ENCODE measurements at regions not wholly inside any gene's neighbourhood (a gene's known extent, or its start where the extent isn't known, plus 50 kb on each side); places are given as distances from the start of the nearest gene placed in this dataset.

DNA sequence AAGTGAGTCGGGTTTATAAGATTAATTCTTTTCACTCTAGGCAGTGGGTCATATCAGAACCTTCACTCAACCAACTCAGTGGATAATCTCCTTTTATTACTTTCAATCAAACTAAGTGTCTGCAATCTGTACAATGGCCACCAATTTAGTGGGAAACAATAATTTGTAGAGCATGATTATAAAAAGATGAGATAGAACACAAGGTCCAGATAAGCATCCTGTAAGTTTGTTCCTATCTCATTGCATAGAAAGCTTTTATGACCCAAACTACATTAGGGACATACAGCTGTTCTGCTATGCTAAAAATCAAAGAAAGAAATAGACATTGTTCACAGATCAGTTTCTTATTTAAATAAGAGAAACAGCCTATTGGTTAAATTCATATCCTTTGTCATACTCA is 341.4 kb upstream of the PSMD7 start:
- Histone ChIP-seq H3K27ac (ENCODE audit: insufficient read depth, low read length) (no peak overlapping the region), H4K20me1 (ENCODE audit: control insufficient read depth, extremely low read depth, insufficient read depth, low read length) (no peaks in the 10 kb centered on the region), H3K4me3 (replicated peaks in 1 of 4; ENCODE audit: control extremely low read depth in 1 of 4, insufficient read depth in 1 of 4, low read depth in 3 of 4, low read length in 4 of 4) (no peak overlapping the region), H3K27me3 (ENCODE audit: control insufficient read depth, insufficient read depth, low read length) (no peaks in the 10 kb centered on the region), H3K4me1 (ENCODE audit: control insufficient read depth, extremely low read depth, insufficient read depth, low read length) (no peaks in the 10 kb centered on the region), H3K36me3 (ENCODE audit: control insufficient read depth, insufficient read depth, low read length) (no peaks in the 10 kb centered on the region), H3K9ac (ENCODE audit: insufficient read depth, low read length) (no peak overlapping the region), H3K4me2 (ENCODE audit: extremely low read depth, insufficient read depth, low read length) (no peak overlapping the region), H3K9me3 (ENCODE audit: control insufficient read depth, insufficient read depth, low read depth, low read length) (no peaks in the 10 kb centered on the region), H2AFZ (ENCODE audit: low read length) (no peak overlapping the region), H3K79me2 (ENCODE audit: control insufficient read depth, insufficient read depth, low read length) (no peaks in the 10 kb centered on the region)
- no peak for DNase-seq (ENCODE audit: low read depth in 2 of 2)
- TF ChIP-seq EZH2 (IDR thresholded peaks at IDR 0.05; ENCODE audit: low read length, missing control alignments): no peak
- TF ChIP-seq, protein P1, sequence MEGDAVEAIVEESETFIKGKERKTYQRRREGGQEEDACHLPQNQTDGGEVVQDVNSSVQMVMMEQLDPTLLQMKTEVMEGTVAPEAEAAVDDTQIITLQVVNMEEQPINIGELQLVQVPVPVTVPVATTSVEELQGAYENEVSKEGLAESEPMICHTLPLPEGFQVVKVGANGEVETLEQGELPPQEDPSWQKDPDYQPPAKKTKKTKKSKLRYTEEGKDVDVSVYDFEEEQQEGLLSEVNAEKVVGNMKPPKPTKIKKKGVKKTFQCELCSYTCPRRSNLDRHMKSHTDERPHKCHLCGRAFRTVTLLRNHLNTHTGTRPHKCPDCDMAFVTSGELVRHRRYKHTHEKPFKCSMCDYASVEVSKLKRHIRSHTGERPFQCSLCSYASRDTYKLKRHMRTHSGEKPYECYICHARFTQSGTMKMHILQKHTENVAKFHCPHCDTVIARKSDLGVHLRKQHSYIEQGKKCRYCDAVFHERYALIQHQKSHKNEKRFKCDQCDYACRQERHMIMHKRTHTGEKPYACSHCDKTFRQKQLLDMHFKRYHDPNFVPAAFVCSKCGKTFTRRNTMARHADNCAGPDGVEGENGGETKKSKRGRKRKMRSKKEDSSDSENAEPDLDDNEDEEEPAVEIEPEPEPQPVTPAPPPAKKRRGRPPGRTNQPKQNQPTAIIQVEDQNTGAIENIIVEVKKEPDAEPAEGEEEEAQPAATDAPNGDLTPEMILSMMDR (conservative IDR thresholded peaks at IDR 0.05 in 1 of 2, IDR thresholded peaks at IDR 0.05 in 1 of 2; ENCODE audit: low read depth in 1 of 2, low read length in 2 of 2): no peak

DNA sequence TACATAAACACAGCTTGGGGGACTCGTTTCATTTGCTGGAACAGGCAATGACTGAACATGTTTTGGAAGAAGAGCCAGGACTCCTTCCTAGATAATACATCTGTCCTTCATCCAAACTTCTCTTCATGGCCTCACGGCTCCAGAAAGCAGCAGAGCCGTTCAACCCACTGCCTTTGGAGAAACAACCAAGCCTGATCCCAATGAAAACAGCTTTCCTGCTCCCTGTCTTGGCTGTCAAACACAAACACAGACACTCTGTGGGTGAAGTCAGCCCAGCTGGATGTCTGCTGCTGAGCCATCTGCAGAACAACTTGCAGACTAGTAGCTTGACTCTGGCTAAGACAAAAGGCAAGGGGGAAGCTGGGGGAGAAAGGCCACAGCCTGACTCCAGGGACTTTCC is 345.1 kb upstream of the PSMD7 start:
- H3K4me2 ChIP-seq (ENCODE audit: extremely low read depth, insufficient read depth, low read length): no peak overlapping the region
- H3K36me3 ChIP-seq (ENCODE audit: control insufficient read depth, insufficient read depth, low read length): no peaks in the 10 kb centered on the region
- no peak overlapping the region for H2AFZ ChIP-seq (ENCODE audit: low read length)
- H4K20me1 ChIP-seq (ENCODE audit: control insufficient read depth, extremely low read depth, insufficient read depth, low read length): no peaks in the 10 kb centered on the region
- H3K4me3 ChIP-seq (replicated peaks in 1 of 4; ENCODE audit: control extremely low read depth in 1 of 4, insufficient read depth in 1 of 4, low read depth in 3 of 4, low read length in 4 of 4): no peak overlapping the region
- no peak for TF ChIP-seq EZH2 (IDR thresholded peaks at IDR 0.05; ENCODE audit: low read length, missing control alignments)
- TF ChIP-seq, protein P1 (conservative IDR thresholded peaks at IDR 0.05 in 1 of 2, IDR thresholded peaks at IDR 0.05 in 1 of 2; ENCODE audit: low read depth in 1 of 2, low read length in 2 of 2): no peak
- H3K4me1 ChIP-seq (ENCODE audit: control insufficient read depth, extremely low read depth, insufficient read depth, low read length): peaks cover 7% of the 10 kb centered on the region
- H3K79me2 ChIP-seq (ENCODE audit: control insufficient read depth, insufficient read depth, low read length): no peaks in the 10 kb centered on the region
- H3K9me3 ChIP-seq (ENCODE audit: control insufficient read depth, insufficient read depth, low read depth, low read length): no peaks in the 10 kb centered on the region
- DNase-seq (ENCODE audit: low read depth in 2 of 2): peak in 1 of 2 donors; percentile 80
- H3K9ac ChIP-seq (ENCODE audit: insufficient read depth, low read length): no peak overlapping the region
- H3K27ac ChIP-seq (ENCODE audit: insufficient read depth, low read length): no peak overlapping the region
- no peaks in the 10 kb centered on the region for H3K27me3 ChIP-seq (ENCODE audit: control insufficient read depth, insufficient read depth, low read length)

DNA sequence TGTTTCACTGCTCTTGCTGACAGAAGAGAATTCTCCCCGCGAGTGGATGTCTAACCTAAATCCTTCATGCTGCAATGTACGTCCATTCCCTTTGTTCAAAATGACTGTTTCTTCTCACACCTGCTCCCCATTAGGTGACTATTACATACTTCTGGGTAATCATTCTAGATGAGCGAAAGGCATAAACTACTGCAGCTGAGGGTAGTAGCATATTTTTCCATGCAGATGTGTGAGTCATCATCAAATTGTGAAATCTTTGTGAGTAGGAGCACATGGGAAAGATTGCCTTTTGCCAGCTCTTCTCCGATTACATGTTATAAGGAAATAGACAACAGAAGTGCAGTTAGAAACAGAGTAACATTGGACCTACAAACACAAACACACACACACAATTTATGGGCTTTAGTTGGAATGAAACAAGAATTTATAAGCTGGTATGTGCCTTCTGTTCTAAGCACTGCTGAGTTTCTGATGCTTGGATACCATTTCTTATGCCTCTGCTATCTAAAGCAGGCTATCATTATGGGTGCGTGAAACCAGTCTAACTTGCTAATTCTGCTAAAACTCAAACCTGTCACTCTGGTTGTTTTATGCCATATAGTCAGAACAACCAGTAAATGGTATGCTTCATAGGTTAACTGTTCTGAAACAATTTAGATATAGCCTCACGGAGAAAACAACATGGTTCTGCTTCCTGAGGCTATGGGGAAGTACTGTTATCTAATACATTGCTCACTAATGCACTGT is 346.9 kb upstream of the PSMD7 start:
- no peak overlapping the region for H2AFZ ChIP-seq (ENCODE audit: low read length)
- H3K4me3 ChIP-seq (replicated peaks in 1 of 4; ENCODE audit: control extremely low read depth in 1 of 4, insufficient read depth in 1 of 4, low read depth in 3 of 4, low read length in 4 of 4): peak overlapping the region in 1 of 4 experiments; percentile 20
- peaks cover 7% of the 10 kb centered on the region for H3K4me1 ChIP-seq (ENCODE audit: control insufficient read depth, extremely low read depth, insufficient read depth, low read length)
- H3K79me2 ChIP-seq (ENCODE audit: control insufficient read depth, insufficient read depth, low read length): no peaks in the 10 kb centered on the region
- no peaks in the 10 kb centered on the region for H3K9me3 ChIP-seq (ENCODE audit: control insufficient read depth, insufficient read depth, low read depth, low read length)
- H3K36me3 ChIP-seq (ENCODE audit: control insufficient read depth, insufficient read depth, low read length): no peaks in the 10 kb centered on the region
- no peaks in the 10 kb centered on the region for H4K20me1 ChIP-seq (ENCODE audit: control insufficient read depth, extremely low read depth, insufficient read depth, low read length)
- H3K27ac ChIP-seq (ENCODE audit: insufficient read depth, low read length): no peak overlapping the region
- no peaks in the 10 kb centered on the region for H3K27me3 ChIP-seq (ENCODE audit: control insufficient read depth, insufficient read depth, low read length)
- TF ChIP-seq EZH2 (IDR thresholded peaks at IDR 0.05; ENCODE audit: low read length, missing control alignments): no peak
- TF ChIP-seq, protein P1 (conservative IDR thresholded peaks at IDR 0.05 in 1 of 2, IDR thresholded peaks at IDR 0.05 in 1 of 2; ENCODE audit: low read depth in 1 of 2, low read length in 2 of 2): no peak
- DNase-seq (ENCODE audit: low read depth in 2 of 2): peak; percentile 34 to 98
- no peak overlapping the region for H3K9ac ChIP-seq (ENCODE audit: insufficient read depth, low read length)
- H3K4me2 ChIP-seq (ENCODE audit: extremely low read depth, insufficient read depth, low read length): peak overlapping the region; percentile 77

All from fibroblast of lung (primary cell).